HG02571 (cell line): ENCODE measurements at regions not wholly inside any gene's neighbourhood (a gene's known extent, or its start where the extent isn't known, plus 50 kb on each side); places are given as distances from the start of the nearest gene placed in this dataset.

ENCODE experiments used
- ATAC-seq: cut with Tn5 transposase; IDR thresholded peaks from one replicate; pipeline ENCODE4 v1.9.1; 2021; ENCODE audit warnings: mild to moderate bottlenecking, moderate library complexity; ENCODE audit not compliant: unreplicated experiment

GRCh38 chr12:103093499-103094106 lies 136.1 kb downstream of the ASCL1 start:
- no peak for ATAC-seq

GRCh38 chr12:103097496-103097895 lies 140.0 kb downstream of the ASCL1 start:
- ATAC-seq: no peak

GRCh38 chr12:103100257-103100831 lies 142.9 kb downstream of the ASCL1 start:
- no peak for ATAC-seq

GRCh38 chr12:103102225-103102744 lies 144.8 kb downstream of the ASCL1 start:
- ATAC-seq: peak; percentile 86

GRCh38 chr12:103105971-103106597 lies 148.6 kb downstream of the ASCL1 start:
- peak; percentile 40 for ATAC-seq

GRCh38 chr12:103109861-103110260 lies 152.4 kb downstream of the ASCL1 start:
- no peak for ATAC-seq

- peak; percentile 99 for ATAC-seq
Measured at GRCh38 chr12:103114296-103115055, 157.0 kb downstream of the ASCL1 start.

- no peak for ATAC-seq
Measured at GRCh38 chr12:103128862-103129501, 171.5 kb downstream of the ASCL1 start.

- no peak for ATAC-seq
Measured at GRCh38 chr12:103130564-103130963, 173.1 kb downstream of the ASCL1 start.

- no peak for ATAC-seq
Measured at GRCh38 chr12:103138538-103138937, 181.1 kb downstream of the ASCL1 start.

- ATAC-seq: no peak
Measured at GRCh38 chr12:103139876-103140275, 182.4 kb downstream of the ASCL1 start.

GRCh38 chr12:103140286-103140685 lies 182.8 kb downstream of the ASCL1 start:
- no peak for ATAC-seq

- ATAC-seq: no peak
Measured at GRCh38 chr12:103144278-103144677, 186.8 kb downstream of the ASCL1 start.

GRCh38 chr12:103160622-103161021 lies 203.1 kb downstream of the ASCL1 start:
- no peak for ATAC-seq

GRCh38 chr12:103161582-103162362 lies 204.3 kb downstream of the ASCL1 start:
- no peak for ATAC-seq

GRCh38 chr12:103166949-103167348 lies 209.5 kb downstream of the ASCL1 start:
- ATAC-seq: no peak

GRCh38 chr12:103172447-103173112 lies 215.1 kb downstream of the ASCL1 start:
- ATAC-seq: no peak

GRCh38 chr12:103175625-103176024 lies 218.2 kb downstream of the ASCL1 start:
- ATAC-seq: no peak

GRCh38 chr12:103177639-103178255 lies 220.3 kb downstream of the ASCL1 start:
- ATAC-seq: no peak
